SHP77 treated with DMSO at 0.1 percent for 48 hours (cell line): ENCODE measurements at regions not wholly inside any gene's neighbourhood (a gene's known extent, or its start where the extent isn't known, plus 50 kb on each side); places are given as distances from the start of the nearest gene placed in this dataset.
"Not testable (repeated sequence)": the region's sequence is repeated elsewhere in the genome, so short reads cannot be mapped to it uniquely, and the experiment has no call there.

Source experiments
- DNase-seq: peaks from one replicate; lab custom pipeline; 2025; lab: John Stamatoyannopoulos, UW

DNA sequence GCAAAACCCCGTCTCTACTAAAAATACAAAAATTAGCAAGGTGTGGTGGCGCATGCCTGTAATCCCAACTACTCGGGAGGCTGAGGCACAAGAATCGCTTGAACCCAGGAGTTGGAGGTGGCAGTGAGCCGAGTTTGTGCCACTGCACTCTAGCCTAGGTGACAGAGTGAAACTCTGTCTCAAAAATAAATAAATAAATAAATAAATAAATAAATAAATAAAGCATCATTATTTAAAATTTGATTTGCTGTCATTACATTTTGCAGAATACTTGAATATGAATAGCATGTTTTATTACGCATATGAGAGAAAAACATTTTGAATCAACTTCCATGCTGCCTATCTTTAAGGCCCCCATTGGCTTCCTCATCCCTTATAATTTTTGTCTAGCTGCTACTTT lies 53.4 kb upstream of the MED14 start:
- not testable (repeated sequence) for DNase-seq

GRCh38 chrX:40792433-40792832 lies 57.1 kb upstream of the MED14 start:
- DNase-seq, result no peak

- not testable (repeated sequence) for DNase-seq
Measured at GRCh38 chrX:40794829-40795130, 59.4 kb upstream of the MED14 start.

- not testable (repeated sequence) for DNase-seq
Measured at GRCh38 chrX:40799745-40800144, 64.4 kb upstream of the MED14 start.

DNA sequence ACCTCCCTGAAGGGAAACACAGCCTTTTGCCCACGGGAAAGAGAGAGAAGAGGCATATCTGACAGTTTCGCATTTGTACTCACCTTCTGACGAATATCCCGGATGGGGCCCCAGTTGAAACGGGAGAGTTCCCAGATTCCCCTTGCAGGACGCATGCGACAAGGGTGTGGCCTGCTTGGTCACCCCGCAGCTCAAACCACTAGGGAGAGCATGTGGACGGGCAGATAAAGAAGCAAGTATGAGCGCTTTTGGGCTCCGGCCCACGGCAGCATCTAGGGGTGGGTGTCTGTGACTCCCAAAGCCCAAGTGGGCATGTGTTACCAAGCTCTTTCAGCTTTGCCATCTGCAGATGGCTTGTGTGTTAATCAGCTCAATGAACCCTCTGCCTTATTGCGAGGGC lies 70.1 kb upstream of the MED14 start:
- no peak for DNase-seq

DNA sequence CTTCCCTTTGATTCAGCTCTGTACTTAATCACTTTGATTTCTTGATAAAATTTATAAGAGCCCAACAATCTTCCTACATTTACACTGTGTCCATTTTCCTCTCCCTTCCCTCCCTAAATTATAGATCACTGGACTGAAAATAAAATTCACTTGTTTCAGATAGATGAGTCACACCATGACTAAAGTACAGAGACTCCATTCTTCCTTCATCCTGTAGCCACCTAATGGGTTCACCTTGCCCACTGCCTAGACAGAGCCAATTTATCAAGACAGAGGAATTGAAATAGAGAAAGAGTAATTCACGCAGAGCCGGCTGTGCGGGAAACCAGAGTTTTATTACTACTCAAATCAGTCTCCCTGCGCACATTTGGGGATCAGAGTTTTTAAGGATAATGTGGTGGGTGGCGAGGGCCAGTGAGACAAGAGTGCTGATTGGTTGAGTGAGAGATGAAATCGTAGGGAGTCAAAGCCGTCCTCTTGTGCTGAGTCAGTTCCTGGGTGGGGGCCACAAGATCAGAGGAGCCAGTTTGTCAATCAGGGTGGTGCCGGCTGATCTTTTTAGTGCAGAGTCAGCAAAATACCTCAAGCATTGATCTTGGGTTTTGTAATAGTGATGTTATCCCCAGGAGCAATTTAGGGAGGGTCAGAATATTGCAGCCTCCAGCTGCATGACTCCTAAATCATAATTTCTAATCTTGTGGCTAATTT lies 71.3 kb upstream of the MED14 start:
- DNase-seq, result no peak

- DNase-seq, result no peak
Measured at GRCh38 chrX:40807384-40807783, 72.0 kb upstream of the MED14 start.

- no peak for DNase-seq
Measured at GRCh38 chrX:40808203-40808602, 72.9 kb upstream of the MED14 start.

- no peak for DNase-seq
Measured at GRCh38 chrX:40809210-40809609, 73.9 kb upstream of the MED14 start.

GRCh38 chrX:40815045-40815444 lies 79.7 kb upstream of the MED14 start:
- not testable (repeated sequence) for DNase-seq

DNA sequence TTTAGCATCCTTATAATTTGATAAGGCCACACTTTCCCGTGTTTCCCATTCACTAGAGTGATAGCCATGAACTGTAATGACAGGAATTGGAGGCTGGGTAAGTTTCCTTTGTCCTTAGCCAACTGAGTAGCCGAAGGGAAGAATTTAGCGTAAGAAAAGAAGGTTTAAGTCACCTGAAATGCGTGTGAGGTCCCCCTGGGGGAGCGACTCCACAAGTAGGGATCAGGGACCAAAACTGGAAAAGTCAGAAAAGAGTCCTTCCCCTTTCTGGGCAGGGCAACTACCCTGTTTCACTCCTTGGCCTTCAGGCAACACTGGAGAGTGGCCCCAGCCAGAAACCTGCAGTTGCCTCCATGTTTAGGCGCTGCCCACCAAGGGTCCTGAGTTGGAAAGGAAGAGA lies 81.6 kb upstream of the MED14 start:
- no peak for DNase-seq

DNA sequence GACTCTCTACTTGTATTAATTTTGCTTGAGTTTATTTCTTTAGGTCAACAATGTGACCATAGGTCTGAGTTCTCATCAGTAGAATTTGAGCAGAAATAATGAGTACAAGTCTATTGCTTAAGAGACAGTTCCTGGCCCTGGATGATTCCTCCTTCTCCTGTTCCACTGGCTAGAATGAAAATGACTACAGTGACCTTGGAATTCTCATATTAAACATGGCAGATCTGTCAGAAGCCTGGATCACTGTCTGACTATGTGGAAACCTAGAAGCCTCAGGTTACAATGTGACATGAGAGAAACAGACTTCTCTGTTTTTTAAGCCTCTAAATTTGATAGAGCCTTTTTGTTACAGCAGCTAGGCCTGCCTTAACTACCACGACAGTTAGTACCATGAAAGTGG lies 82.9 kb upstream of the MED14 start:
- DNase-seq, result no peak

GRCh38 chrX:40821780-40822179 lies 86.4 kb upstream of the MED14 start:
- no peak for DNase-seq

- no peak for DNase-seq
Measured at GRCh38 chrX:40827331-40827730, 92.0 kb upstream of the MED14 start.

DNA sequence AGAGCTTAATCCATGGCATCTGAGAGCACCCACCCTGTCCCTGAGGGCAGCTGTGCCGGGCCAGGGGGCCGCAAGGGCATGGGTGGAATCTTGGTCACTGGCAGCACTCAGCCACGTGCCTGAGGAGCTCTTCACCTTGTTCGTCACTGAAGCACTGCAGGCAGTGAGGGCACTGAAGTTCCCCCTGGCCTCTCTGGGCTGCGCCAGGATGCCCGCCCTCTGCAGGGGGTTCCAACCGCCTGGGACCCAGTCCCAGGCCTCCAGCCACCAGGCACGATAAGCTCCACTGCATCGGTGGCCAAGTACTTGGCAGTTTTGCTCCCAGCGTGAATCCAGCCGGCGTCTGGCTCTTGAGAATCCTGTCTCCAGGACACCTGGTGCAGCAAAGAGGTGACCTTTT lies 96.4 kb upstream of the MED14 start:
- no peak for DNase-seq

DNA sequence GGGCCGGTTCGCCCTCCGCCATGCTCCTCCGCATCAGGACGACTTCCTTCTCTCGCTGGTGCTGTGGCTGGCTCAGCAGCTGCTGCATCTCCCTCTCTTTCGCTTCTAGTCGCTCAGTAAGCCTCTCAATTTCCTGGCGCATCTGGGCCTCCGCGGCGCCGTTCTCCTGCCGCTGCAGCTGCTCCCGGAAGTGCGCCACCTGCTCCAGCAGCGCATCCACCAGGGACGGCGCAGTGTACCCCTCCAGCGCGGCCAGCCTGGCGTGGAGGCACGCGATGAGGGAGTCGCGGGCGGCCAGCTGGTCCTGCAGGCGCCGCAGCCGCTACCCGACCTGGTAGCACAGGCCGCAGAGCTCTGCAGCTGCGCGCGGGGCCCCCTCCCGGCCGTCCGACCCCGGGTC lies 97.4 kb upstream of the MED14 start:
- DNase-seq, result no peak

DNA sequence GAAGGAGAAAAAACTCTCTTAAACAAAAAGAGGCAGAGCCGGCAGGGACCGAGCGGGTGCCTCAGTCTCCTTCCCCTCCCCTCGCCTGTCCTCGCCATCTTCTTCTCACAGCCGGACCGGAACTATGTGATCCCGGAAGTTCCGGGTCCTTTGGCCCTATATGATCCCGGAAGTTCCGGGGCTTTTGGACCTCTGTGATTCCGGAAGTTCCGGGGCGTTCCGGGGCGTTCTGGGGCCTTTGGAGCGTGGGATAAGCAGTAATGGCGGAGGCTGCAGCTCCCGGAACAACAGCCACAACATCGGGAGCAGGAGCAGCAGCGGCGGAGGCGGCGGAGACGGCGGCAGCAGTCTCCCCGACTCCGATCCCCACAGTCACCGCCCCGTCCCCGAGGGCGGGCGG lies 98.9 kb upstream of the MED14 start:
- no peak for DNase-seq

- DNase-seq, result no peak
Measured at GRCh38 chrX:40835526-40835925, 100.2 kb upstream of the MED14 start.

- DNase-seq, result no peak
Measured at GRCh38 chrX:40843643-40844042, 108.3 kb upstream of the MED14 start.

GRCh38 chrX:40844471-40844870 lies 109.1 kb upstream of the MED14 start:
- no peak for DNase-seq

- DNase-seq, result no peak
Measured at GRCh38 chrX:40845331-40845911, 110.1 kb upstream of the MED14 start.

GRCh38 chrX:40849906-40850823 lies 114.8 kb upstream of the MED14 start:
- no peak for DNase-seq

GRCh38 chrX:40852586-40852985 lies 117.2 kb upstream of the MED14 start:
- DNase-seq, result no peak
